Activated CD4-positive, CD25-positive, alpha-beta regulatory T cell treated with anti-CD3 and anti-CD28 coated beads, Interleukin-2, amount 50 U/mL, for 16 hours (primary cell): ENCODE measurements at regions not wholly inside any gene's neighbourhood (a gene's known extent, or its start where the extent isn't known, plus 50 kb on each side); places are given as distances from the start of the nearest gene placed in this dataset.
"Not testable (repeated sequence)": the region's sequence is repeated elsewhere in the genome, so short reads cannot be mapped to it uniquely, and the experiment has no call there.

Experiments used
- DNase-seq: peaks from one replicate; pipeline ENCODE4 v3.0.0-alpha.2; 2020; ENCODE audit warnings: low read depth, low spot score

DNA sequence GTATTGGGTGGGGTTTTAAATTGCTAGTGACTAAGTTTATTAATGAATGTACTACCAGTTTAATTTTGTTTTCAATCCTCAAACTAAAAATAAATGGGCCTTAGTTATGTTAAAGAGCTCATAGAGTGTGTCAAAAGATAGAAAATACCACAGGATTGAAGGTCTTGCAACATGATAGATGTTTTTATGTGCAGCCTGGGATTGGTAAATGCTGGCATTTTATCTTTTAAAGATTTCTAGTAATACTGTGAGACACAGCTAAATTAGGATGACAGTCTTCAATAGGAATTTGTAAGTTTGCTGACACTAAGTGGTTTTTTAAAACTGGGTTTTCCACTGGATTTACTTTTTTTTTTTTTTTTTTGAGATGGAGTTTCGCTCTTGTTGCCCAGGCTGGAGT lies 122.3 kb downstream of the HAUS1 start:
- no peak for DNase-seq

DNA sequence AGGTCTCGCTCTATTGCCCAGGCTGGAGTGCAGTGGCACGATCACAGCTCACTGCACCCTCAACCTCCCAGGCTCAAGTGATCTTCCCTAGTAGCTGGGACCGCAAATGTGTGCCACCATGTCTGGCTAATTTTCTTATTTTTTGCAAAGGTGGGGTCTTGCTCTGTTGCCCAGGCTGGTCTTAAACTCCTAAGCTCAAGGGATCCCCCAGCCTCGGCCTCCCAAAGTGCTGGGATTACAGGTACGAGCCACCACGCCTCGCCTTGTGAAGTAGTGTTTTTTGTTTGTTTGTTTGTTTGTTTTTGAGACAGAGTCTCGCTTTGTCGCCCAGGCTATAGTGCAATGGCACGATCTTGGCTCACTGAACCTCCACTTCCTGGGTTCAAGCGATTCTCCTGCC lies 125.5 kb downstream of the HAUS1 start:
- DNase-seq = not testable (repeated sequence)

DNA sequence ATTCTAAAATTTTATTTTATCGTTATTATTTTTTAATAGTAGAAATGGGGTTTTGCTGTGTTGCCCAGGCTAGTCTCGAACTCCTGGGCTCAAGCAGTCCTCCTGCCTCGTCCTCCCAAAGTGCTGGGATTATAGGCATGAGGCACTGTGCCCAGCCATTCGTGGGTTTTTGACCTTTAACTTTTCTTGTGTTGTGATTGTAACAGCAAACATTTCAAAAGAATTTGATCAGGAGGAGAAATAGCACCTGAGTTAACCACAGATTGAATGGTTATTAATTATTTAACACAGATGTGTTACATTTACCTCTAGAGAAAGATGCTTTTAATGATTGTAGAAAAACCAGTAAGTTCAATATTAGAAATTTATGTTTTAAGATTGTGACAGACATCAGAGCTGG lies 132.0 kb downstream of the HAUS1 start:
- DNase-seq = no peak

DNA sequence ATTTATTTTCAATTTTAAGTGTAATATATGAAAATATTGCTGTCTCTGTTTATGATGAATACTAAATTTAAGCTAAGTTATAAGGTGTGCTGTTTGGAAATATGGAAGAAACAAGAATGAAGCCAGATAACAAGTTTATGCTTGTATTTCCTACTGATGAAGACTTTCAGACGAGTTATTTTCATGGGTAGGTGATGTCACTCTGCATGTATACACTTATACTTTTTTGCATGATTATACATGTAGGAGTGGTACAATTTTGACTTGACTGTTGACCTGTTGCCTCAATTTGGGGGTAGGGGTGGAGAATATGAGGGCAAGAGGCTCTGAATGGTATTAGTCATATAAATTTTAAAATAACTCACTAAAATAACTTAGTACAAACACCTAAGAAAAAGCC lies 133.7 kb downstream of the HAUS1 start:
- no peak for DNase-seq

DNA sequence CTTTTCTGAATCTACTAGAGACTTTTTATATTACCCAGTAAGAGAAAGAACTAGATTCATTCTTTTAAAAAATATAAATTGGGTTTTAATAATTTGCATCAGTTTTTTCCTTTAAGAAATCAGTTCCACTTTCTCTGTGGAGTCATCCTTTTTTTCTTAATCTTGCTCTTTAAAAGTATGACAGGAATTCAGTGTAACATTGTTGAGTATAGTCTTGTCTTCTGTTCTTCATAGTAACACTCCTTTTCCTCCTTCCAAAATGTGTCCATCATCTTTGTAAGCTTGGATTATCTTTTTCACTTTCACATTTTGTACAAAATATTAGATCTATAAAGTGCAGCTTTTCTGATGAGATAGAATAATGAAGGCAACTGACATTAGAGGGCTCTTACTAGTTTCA lies 135.4 kb downstream of the HAUS1 start:
- no peak for DNase-seq

DNA sequence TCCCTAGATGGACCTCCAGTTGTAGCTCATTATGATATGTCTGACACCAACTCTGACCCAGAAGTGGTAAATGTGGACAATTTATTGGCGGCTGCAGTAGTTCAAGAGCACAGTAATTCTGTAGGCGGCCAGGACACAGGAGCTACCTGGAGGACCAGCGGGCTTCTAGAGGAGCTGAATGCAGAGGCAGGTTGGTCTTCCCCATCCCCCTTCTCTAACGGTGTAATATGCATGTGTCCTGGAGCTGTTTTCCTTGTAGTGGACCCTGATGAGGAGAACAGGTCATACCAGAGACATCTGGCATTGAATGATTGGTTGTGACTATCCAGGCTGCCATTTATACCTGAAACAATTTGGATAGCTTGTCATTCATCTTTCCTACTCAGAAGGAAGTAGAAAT lies 135.8 kb downstream of the HAUS1 start:
- no peak for DNase-seq

DNA sequence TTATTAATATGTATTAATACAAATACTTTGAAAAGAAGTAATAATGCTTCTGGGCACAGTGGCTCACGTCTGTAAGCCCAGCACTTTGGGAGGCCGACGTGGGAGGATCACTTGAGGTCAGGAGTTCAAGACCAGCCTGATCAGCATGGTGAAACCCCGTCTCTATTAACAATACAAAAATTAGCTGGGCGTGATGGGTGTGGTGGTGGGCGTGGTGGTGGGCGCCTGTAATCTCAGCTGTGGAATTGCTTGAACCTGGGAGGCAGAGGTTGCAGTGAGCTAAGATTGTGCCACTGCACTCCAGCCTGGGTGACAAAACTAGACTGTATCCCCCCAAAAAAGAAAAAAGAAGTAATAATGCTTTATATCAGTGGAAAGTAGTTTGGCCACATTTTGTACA lies 137.2 kb downstream of the HAUS1 start:
- not testable (repeated sequence) for DNase-seq

DNA sequence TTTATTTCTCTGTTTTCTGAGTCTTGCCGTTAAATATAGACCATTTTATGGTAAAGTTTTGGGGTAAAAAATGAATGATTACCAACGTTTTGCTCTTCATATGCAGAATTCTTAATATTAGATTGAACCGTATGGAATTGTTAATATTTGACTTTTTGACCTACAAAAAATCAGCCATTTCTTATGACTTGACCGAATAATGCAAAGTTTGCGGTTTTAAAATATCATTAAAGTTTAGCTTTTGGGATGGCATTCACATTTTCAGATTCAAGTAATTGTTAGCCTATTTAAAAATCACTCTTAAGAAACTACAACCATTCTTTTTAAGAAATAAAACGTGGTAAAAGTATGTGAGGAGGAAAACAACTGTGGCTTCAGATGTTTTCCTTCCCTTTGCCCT lies 138.0 kb downstream of the HAUS1 start:
- DNase-seq = no peak

DNA sequence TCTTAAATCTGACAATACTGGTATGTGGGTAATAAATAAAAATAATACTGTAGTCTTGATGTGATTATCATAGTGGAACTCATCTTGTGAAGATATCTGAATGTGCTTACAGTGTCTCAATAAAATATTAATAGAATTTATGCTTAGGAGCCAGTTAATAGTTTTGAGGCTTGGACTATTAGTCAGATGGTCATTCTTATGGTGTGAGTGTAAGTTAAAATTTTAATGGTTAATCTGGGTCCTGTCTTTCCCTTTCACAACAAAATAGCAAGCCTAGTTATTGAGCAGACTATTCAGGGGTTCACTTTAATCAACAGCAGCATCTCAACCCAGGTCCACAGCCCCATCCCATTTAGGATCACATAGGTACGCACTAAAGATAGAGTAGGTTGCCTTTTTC lies 138.9 kb downstream of the HAUS1 start:
- no peak for DNase-seq

DNA sequence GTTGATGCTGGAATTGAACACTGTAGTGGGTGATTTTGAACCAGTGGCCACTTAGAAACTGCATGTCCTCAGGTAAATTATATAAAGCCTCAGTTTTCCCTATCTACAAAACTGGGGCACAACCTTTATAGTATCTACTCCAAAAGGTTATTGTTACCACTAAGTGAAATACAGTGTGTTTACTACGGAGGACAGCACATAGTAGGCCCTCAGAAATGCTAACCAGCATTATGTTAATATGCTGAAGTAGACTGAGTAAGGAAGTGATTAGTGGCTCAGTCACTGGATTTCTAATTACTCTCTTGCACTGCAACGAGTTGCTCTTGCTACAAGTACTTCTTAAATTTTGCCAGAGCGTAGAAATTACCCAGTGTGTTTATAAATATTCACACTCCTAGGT lies 139.5 kb downstream of the HAUS1 start:
- no peak for DNase-seq

DNA sequence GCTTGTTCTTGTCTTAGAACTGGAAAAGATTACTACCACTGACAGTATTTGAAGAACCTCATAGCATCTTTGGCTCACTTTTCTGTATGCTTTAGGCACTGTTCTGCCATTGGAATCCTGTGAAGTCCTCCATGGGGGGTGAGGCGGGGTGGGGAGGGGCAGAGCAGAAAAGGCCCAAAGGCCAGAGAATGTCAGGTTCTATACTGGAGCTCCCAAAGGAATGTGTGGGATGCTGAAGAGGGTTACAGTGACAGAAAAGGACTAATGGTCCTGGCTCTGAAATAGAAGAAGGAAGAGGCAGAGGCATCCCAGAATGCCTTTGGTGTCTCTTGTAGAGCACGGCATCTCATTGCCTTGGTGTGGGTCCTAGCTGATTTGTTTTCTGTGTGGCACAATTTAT lies 141.9 kb downstream of the HAUS1 start:
- no peak for DNase-seq

DNA sequence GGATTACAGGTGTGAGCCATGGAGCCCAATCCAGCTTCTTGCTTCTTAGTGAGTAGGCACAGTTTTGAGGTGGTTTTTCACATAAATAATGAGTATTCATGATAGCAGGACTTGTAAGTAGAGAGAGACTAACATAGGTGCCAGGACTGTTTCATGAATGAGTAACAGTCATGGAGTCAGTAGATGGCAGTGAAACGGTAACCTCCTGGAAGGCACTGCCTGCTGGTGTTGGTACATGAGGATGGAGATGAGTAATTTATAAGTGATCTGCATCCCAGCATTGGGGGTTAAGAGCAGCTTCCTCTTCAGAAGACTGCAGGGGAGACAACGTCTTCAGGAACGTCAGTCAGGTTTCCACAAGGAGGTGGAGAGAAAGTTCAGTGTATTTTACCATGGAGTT lies 143.8 kb downstream of the HAUS1 start:
- DNase-seq = no peak

DNA sequence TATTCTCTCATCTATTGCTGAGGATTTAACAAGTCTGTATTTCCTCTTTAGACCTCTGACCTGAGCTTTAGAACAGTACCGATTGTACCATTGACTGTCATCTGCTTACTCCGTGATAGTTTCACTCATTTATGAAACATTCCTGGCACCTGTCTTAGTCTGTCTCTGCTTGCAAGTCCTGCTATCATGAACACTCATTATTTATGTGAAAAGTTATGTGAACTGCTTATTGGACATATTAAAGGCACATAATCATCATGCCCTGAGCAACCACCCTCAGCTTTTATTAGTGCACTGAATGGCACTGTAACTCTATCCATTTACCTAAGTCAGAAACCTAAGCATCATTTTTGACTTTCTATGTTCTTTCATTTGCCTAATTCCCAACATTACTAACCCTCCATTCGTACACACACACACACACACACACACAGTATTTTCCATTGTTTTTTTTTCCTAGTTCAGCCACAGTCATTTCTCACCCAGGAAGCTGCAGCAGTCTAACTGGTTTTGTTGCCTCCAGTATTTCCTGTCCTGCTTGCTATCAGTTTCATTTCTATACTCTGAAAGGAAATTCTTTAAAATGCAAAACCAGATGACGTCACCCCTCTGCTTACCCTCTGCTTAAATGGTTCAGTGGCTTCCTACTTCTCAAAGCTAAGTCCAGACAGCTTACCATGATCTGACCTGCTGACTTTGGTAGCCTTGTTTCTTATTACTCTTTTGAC lies 146.1 kb downstream of the HAUS1 start:
- DNase-seq = peak; percentile 30

DNA sequence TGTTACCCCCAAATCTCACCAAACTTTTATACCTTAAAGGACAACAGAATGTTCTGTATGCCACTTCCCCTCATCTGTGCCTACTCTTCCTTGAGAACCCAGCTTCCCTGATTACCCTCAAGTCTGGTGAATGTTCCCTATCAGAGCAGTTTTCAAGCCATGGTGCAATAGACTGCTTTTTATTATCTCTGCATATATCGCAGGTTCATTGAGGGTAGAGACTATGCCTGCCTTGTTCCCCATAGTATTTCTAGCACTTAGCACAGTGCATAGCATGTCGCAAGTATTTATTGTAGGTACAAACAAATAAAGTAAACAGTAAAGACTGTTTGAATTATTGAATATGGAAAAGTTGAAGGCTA lies 146.6 kb downstream of the HAUS1 start:
- no peak for DNase-seq

DNA sequence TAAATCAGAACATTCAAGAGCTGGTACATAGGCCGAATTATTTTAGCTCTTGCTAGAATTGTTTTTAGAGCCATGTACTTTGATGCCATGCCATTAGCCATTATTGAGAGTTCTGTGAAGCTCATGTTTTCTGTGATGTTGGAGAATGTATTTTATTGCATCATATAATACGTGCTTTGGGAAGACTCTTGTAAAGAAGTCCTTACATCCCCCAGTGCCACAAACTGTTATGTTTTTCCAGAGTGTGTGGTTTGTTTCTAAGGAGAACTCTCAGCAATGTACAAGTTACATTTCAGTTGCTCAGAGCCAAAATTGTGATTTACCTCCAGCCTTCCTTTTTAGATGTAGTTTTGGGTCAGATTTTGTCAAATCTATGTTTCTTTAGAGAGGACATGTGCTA lies 148.6 kb downstream of the HAUS1 start:
- no peak for DNase-seq

DNA sequence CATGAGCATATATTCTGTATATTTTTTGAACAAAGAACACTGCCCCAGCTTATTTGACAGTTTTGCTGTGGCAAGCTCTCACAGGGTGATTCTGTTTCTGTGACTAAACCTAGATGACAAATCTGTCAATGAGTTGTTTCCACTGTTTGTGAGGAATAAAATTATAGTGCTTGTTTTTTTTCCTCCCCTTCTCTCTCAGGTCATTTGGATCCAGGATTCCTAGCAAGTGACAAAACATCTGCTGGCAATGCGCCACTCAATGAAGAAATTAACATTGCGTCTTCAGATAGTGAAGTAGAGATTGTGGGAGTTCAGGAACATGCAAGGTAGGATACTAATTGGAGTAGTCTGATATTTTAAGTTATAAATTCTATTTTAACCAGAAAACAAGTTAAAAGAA lies 149.3 kb downstream of the HAUS1 start:
- no peak for DNase-seq

DNA sequence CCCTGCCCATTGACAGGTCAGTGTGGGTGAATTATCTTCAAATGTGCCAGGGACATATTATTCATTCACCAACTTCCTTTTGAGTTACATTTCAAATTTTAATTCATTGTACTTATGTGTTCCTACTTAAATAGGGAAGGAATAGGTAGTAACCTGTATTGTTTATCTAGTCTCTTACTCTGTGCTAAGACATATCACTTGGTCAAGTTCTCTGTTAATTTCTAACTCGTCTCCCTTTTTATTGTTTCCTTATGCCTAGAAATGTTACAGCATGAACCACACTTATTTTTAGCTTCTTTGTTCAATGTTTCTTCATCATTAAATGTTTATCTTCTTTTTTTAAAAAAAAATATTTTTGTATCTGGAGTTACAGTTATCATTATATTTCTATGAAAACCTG lies 151.9 kb downstream of the HAUS1 start:
- no peak for DNase-seq

DNA sequence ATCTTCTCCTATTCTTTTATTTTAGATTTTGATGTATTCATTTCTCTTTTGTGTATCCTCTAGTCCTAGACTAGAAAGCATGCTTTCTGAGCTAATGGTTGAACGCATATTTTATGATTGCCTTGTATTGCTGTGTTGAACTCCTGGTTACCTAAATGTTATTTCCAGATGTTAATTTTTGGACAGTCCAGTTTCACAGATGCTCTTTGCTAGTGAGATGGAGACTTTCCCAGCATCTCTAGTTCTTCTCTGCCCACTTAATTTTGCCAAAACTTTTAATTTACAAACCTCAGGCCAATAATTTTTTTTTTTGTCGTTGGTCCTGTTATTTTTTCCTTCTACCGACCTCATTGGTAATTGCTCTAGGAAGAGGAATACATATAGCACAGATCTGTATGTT lies 153.2 kb downstream of the HAUS1 start:
- DNase-seq = no peak

DNA sequence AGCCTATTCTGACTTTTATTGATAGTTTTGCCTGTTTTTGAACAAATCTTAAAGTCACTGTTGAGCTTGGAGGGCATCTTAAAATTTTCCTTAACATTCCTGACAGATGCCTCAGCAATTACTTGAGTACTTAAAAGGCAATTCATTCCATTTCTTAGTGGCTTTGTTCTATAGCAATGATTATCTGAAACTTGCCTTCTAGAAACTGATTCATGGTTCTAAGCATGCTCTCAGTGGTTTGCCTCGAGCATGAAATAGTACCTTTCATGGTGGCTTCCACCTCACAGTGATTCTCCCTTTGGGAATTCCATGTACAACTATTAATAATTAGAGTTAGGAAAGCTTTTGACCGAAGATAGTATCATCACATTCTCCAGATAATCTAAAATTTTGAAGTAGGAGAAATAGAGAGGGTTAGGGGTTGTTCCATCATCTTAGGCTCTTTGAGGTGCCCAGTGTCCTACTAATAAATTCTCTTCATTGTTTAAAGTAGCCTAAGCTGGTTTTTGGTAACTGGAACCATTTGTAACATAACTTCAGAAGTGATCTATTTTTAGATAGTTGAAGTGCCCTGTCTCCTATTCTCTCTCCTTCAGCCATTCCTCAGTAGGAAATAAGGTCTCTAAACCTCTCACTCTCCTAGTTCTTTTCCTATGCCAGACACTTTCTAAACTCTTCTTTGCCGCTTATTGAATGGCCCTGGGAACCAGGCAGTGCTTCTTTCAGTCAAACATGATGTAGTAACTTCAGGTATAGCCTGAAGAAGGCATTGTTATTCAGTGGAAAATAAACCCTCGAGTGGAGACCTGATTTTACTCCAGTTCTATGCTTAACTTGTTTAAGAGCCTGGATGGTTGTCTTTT lies 156.1 kb downstream of the HAUS1 start:
- DNase-seq = no peak

DNA sequence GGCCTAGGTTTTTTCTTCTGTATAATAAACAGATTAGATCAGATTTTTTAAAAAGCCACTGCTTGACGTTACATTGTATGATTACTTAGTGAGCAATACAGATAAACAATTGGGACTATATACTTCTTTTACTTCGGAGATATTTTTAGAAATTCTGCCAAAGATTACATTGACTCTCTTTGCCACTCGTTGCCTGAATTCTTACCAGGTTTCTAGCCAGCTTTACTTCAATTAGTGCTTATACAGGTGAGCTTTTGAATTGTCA lies 156.6 kb downstream of the HAUS1 start:
- DNase-seq = no peak

DNA sequence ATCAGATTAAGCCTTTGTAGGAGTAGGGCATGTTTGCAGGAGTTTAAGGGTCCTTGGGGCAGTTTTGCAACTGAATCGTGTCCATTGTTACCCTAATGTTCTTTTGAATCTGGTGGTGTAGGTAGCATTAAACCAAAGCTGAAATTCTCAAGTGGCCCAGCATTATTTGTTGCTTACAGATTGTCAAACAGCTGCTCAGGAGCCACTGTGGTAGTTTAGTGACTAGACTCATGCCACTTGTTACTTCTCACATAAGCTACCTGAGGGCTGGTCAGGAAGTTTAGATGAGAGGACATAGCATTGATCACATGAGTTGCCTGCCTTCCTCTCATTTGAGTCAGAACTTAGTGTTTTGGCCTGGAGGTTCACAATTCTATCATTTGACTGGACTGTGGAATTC lies 157.6 kb downstream of the HAUS1 start:
- DNase-seq = no peak

DNA sequence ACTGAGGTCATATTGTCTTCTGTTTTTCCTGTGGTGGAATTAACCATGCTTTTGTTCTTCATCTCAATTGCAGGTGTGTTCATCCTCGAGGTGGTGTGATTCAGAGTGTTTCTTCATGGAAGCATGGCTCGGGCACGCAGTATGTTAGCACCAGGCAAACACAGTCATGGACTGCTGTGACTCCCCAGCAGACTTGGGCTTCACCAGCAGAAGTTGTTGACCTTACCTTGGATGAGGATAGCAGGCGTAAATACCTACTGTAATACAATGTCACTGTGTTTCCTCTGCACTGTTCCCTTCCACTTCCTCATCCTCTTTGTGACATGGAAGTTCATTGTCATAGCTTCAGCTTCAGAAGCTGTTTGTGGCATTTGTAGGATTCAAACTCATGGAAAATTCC lies 158.7 kb downstream of the HAUS1 start:
- no peak for DNase-seq

DNA sequence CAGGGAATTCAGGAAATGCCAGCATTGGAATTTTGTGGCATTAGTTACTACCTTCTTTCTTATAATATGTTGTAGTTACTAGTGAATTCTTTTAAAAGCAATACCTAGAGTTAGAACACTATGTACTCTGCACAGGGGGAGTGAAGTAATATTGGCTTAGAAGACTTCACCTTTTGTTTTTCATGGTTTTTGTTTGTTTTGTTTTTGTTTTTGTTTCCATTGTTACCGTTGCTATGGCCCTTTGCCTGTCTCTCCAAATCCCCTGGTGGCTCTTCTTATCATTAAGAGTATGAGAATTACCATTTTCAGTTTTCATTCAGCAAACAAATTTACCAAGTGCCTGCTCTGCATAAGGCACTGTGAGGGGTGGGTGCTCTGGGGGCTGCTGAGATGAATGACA lies 160.1 kb downstream of the HAUS1 start:
- DNase-seq = no peak
